Kidney epithelial cell (primary cell): ENCODE measurements at regions not wholly inside any gene's neighbourhood (a gene's known extent, or its start where the extent isn't known, plus 50 kb on each side); places are given as distances from the start of the nearest gene placed in this dataset.

ENCODE experiments used
- DNase-seq: peaks from one replicate; pipeline ENCODE4 v3.0.0-alpha.2; 2010; ENCODE audit warnings: low read depth
- H3K27me3 ChIP-seq: 2 replicates; pipeline ENCODE4 v1.6.0; 2011; ENCODE audit warnings: low read length; ENCODE audit not compliant: control insufficient read depth, insufficient read depth
- H3K36me3 ChIP-seq: 2 replicates; pipeline ENCODE4 v1.5.1; 2011; ENCODE audit warnings: low read length; ENCODE audit not compliant: control insufficient read depth, insufficient read depth
- H3K4me3 ChIP-seq: 2 replicates; pipeline ENCODE4 v1.5.1; 2011; ENCODE audit warnings: low read depth, mild to moderate bottlenecking, control low read depth, low read length
- CTCF ChIP-seq: IDR thresholded peaks from 2 replicates; pipeline ENCODE4 v1.5.1; 2011; ENCODE audit warnings: mild to moderate bottlenecking, moderate library complexity, low read length, control low read depth, inconsistent platforms; ENCODE audit not compliant: insufficient read depth, poor library complexity, severe bottlenecking

- Histone ChIP-seq H3K27me3 (no peaks in the 10 kb centered on the region), H3K4me3 (no peak overlapping the region), H3K36me3 (no peaks in the 10 kb centered on the region)
- no peak for TF ChIP-seq CTCF
- no peak for DNase-seq
Observed at GRCh38 chr9:1457460-1457859, 407.3 kb downstream of the DMRT2 start.

- TF ChIP-seq CTCF, result no peak
Observed at GRCh38 chr9:1458503-1458902, 408.3 kb downstream of the DMRT2 start.

GRCh38 chr9:1460143-1460769, 410.1 kb downstream of the DMRT2 start:
- H3K4me3 ChIP-seq, result no peak overlapping the region
- H3K27me3 ChIP-seq, result no peaks in the 10 kb centered on the region
- no peak for DNase-seq
- no peaks in the 10 kb centered on the region for H3K36me3 ChIP-seq
- TF ChIP-seq CTCF, result peak; percentile 45

More at GRCh38 chr9:1458503-1458902, 408.3 kb downstream of the DMRT2 start:
- DNase-seq, result peak; percentile 77
- Histone ChIP-seq H3K36me3 (no peaks in the 10 kb centered on the region), H3K27me3 (no peaks in the 10 kb centered on the region), H3K4me3 (no peak overlapping the region)

GRCh38 chr9:1461812-1462211, 411.7 kb downstream of the DMRT2 start:
- no peaks in the 10 kb centered on the region for H3K27me3 ChIP-seq
- H3K4me3 ChIP-seq, result no peak overlapping the region
- H3K36me3 ChIP-seq, result no peaks in the 10 kb centered on the region
- DNase-seq, result no peak
- TF ChIP-seq CTCF, result no peak

GRCh38 chr9:1462626-1463308, 412.6 kb downstream of the DMRT2 start:
- no peaks in the 10 kb centered on the region for H3K36me3 ChIP-seq
- no peak for DNase-seq
- TF ChIP-seq CTCF, result no peak
- no peaks in the 10 kb centered on the region for H3K27me3 ChIP-seq
- no peak overlapping the region for H3K4me3 ChIP-seq

- Histone ChIP-seq H3K36me3 (no peaks in the 10 kb centered on the region), H3K27me3 (no peaks in the 10 kb centered on the region), H3K4me3 (no peak overlapping the region)
- no peak for DNase-seq
- no peak for TF ChIP-seq CTCF
Observed at GRCh38 chr9:1469996-1470395, 419.8 kb downstream of the DMRT2 start.
